ENCODE measurements at regions not wholly inside any gene's neighbourhood (a gene's known extent, or its start where the extent isn't known, plus 50 kb on each side); places are given as distances from the start of the nearest gene placed in this dataset.

DNA sequence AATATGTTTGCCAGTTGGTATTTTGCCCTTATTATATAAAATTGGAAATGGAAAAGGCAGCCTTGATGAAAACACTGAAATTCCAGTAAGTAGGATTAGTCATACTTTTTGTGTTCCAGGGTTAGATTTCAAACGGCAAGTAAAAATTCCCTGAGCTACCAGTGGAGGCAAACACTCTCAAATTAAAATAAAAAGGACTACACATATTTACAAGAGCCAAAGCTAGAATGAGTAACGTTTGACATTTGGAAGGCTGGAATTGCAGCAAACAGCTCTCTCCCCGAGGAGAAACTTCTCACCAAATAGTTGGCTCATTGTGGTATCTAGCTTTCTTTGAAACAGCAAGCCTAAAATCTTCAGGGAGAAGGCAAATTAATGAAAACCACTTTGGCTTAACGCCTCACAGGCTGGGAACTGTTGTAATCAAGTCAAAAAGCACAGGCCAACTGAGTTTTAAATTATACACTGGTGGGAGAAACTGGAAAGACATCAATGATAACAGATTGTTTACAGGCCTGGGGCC, 288.4 kb downstream of the SNX13 start:
- no peak overlapping the region for H3K4me3 ChIP-seq (ENCODE audit: low read depth, low read length)
- TF ChIP-seq CTCF (IDR thresholded peaks at IDR 0.05; ENCODE audit: insufficient read depth, low read depth, low read length, missing control alignments): no peak
- no peak for DNase-seq (ENCODE audit: low read depth)

DNA sequence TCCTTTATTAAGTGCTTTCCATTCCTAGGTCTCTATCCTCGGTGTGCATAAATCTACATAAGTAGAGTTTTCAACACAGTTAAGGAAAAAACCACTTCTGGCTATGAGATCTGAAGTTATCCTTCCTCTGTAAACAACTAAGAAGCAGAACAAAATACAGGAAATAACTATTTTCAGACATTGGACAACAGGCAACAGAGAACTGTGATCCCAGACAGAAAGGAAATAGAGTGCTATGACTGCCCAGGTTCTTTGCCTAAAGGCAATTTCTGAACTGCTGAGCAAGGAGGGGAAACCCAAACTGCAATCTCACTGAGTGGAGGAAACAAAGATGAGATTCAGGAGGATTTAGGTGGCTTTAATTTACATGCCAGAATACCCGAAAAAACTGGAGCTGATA, 285.4 kb downstream of the SNX13 start:
- no peak for TF ChIP-seq CTCF (IDR thresholded peaks at IDR 0.05; ENCODE audit: insufficient read depth, low read depth, low read length, missing control alignments)
- DNase-seq (ENCODE audit: low read depth): no peak
- no peak overlapping the region for H3K4me3 ChIP-seq (ENCODE audit: low read depth, low read length)

- no peak overlapping the region for H3K4me3 ChIP-seq (ENCODE audit: low read depth, low read length)
- no peak for DNase-seq (ENCODE audit: low read depth)
- TF ChIP-seq CTCF (IDR thresholded peaks at IDR 0.05; ENCODE audit: insufficient read depth, low read depth, low read length, missing control alignments): no peak
These were observed 281.2 kb downstream of the SNX13 start for GRCh38 chr7:17659126-17659525.

DNA sequence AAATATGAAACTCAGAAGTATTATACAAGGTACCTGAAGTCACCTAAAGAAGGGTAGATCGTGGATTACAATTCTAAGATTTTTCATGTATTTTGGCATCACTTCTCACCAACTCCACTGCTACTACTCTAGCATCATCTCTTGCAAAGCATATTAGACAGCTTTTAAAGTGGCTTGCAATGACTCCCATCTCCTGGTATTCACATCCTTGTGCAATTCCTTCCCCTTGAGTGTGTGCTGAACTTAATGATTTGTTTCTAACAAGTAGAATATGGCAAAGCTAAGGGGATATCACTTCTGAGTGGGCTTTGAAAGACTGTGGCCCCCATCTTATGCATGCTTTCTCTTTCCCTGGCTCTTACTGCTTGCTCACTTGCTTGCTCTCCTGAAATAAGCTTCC, 280.2 kb downstream of the SNX13 start:
- no peak for DNase-seq (ENCODE audit: low read depth)
- TF ChIP-seq CTCF (IDR thresholded peaks at IDR 0.05; ENCODE audit: insufficient read depth, low read depth, low read length, missing control alignments): no peak
- H3K4me3 ChIP-seq (ENCODE audit: low read depth, low read length): no peak overlapping the region

GRCh38 chr7:17661982-17662585, 278.2 kb downstream of the SNX13 start:
- no peak overlapping the region for H3K4me3 ChIP-seq (ENCODE audit: low read depth, low read length)
- no peak for DNase-seq (ENCODE audit: low read depth)
- TF ChIP-seq CTCF (IDR thresholded peaks at IDR 0.05; ENCODE audit: insufficient read depth, low read depth, low read length, missing control alignments): no peak

DNA sequence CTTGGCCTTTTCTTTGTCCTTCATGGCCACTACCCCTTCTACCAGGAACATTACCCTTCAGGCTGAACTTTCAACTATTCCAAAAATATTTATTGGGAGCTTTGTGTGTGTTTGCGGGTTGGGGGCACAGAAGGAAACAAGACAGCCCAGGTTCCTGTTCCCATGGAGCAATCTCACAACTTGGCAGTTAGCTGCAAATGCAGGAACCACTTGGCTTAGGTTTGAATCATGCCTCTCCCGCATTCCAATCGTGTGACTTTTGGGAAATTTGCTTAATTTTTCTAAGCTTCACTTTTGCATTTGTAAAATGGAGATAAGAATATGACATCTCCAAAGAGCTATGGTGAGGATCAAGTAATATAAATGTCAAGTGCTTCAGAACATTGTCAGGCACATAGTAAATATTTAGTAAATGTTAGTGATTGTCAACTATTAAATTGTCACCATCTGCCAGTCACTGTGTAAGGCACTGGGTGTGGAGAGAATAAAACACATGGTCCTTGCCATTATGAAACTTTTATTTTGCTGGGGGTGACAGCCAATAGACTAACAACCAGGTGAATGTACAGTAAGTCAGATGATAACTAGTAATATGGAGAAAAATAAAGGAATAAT, 277.1 kb downstream of the SNX13 start:
- no peak overlapping the region for H3K4me3 ChIP-seq (ENCODE audit: low read depth, low read length)
- no peak for DNase-seq (ENCODE audit: low read depth)
- TF ChIP-seq CTCF (IDR thresholded peaks at IDR 0.05; ENCODE audit: insufficient read depth, low read depth, low read length, missing control alignments): no peak

DNA sequence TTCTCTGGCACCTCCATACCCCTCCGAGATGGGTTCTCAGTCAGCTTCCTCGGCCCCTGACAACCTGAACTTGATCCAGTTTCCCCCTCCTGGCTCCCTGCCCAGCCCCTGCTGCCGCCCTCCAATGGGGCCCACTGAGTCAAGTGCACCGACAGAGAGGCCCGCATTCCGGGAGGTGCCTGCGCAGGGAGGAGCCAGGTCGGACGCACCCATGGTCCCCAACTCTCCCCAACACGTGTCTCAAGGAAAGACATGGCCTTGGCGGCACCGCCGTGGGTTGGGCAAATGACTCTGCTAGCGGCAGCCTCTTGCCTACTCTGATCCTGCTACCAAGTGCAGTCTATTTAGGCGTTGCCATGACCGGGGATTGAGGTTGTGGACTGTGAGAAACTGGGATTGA, 275.3 kb downstream of the SNX13 start:
- no peak for TF ChIP-seq CTCF (IDR thresholded peaks at IDR 0.05; ENCODE audit: insufficient read depth, low read depth, low read length, missing control alignments)
- no peak overlapping the region for H3K4me3 ChIP-seq (ENCODE audit: low read depth, low read length)

More for the DNA sequence above, 275.3 kb downstream of the SNX13 start:
- DNase-seq (ENCODE audit: low read depth): no peak

Data from GM12865 (cell line).